DMS53 treated with DMSO at 0.1 percent for 48 hours (cell line): ENCODE measurements at regions not wholly inside any gene's neighbourhood (a gene's known extent, or its start where the extent isn't known, plus 50 kb on each side); places are given as distances from the start of the nearest gene placed in this dataset.

Experiments used
- DNase-seq: peaks from one replicate; lab custom pipeline; 2025; ENCODE audit not compliant: unreplicated experiment; lab: John Stamatoyannopoulos, UW

- DNase-seq = no peak
These were observed 126.6 kb downstream of the EMX2 start for GRCh38 chr10:117669122-117669521.

GRCh38 chr10:117670116-117670904 lies 127.8 kb downstream of the EMX2 start:
- DNase-seq = no peak

- DNase-seq = no peak
These were observed 130.9 kb downstream of the EMX2 start for GRCh38 chr10:117673230-117674010.

- DNase-seq = no peak
These were observed 131.7 kb downstream of the EMX2 start for GRCh38 chr10:117674201-117674600.

GRCh38 chr10:117674646-117675045 lies 132.1 kb downstream of the EMX2 start:
- DNase-seq = no peak

GRCh38 chr10:117675514-117676055 lies 133.0 kb downstream of the EMX2 start:
- no peak for DNase-seq

- no peak for DNase-seq
These were observed 134.7 kb downstream of the EMX2 start for GRCh38 chr10:117677239-117677638.

GRCh38 chr10:117677890-117678500 lies 135.4 kb downstream of the EMX2 start:
- no peak for DNase-seq

- DNase-seq = no peak
These were observed 138.1 kb downstream of the EMX2 start for GRCh38 chr10:117680601-117681000.

GRCh38 chr10:117681104-117681503 lies 138.6 kb downstream of the EMX2 start:
- no peak for DNase-seq

- no peak for DNase-seq
These were observed 141.6 kb downstream of the EMX2 start for GRCh38 chr10:117684046-117684610.

- DNase-seq = no peak
These were observed 142.2 kb downstream of the EMX2 start for GRCh38 chr10:117684672-117685211.

- DNase-seq = no peak
These were observed 142.9 kb downstream of the EMX2 start for GRCh38 chr10:117685431-117685830.

- no peak for DNase-seq
These were observed 144.1 kb downstream of the EMX2 start for GRCh38 chr10:117686606-117687005.

- no peak for DNase-seq
These were observed 145.8 kb downstream of the EMX2 start for GRCh38 chr10:117688358-117688757.

GRCh38 chr10:117689566-117689965 lies 147.0 kb downstream of the EMX2 start:
- no peak for DNase-seq

- DNase-seq = no peak
These were observed 147.8 kb downstream of the EMX2 start for GRCh38 chr10:117690359-117690758.

- no peak for DNase-seq
These were observed 151.6 kb downstream of the EMX2 start for GRCh38 chr10:117694190-117694589.

- DNase-seq = no peak
These were observed 154.9 kb downstream of the EMX2 start for GRCh38 chr10:117697402-117697801.

GRCh38 chr10:117698809-117699208 lies 156.3 kb downstream of the EMX2 start:
- DNase-seq = no peak
